Esophagus muscularis mucosa (tissue), 4 donors: ENCODE measurements at regions not wholly inside any gene's neighbourhood (a gene's known extent, or its start where the extent isn't known, plus 50 kb on each side); places are given as distances from the start of the nearest gene placed in this dataset.
"Not testable (repeated sequence)": the region's sequence is repeated elsewhere in the genome, so short reads cannot be mapped to it uniquely, and the experiment has no call there.

Source experiments
- DNase-seq: peaks from one replicate; pipeline ENCODE4 v3.0.0-alpha.2; 2017; ENCODE audit errors: extremely low spot score
- H3K27ac ChIP-seq, 4 donors: fragments of 200-600 bp; sonication (generic); replicated peaks in 1 of 4; 1 replicate in 3 of 4; 2 replicates in 1 of 4; pipeline ENCODE4 v1.5.1; 2016 to 2019; ENCODE audit warnings: mild to moderate bottlenecking in 1 of 4
- H3K27me3 ChIP-seq, 4 donors: fragments of 200-600 bp; sonication (generic); one replicate each; pipeline versions ENCODE4 v1.5.1 to v1.6.0; 2016 to 2019
- H3K36me3 ChIP-seq, 4 donors: fragments of 200-600 bp; sonication (generic); one replicate each; pipeline ENCODE4 v1.5.1; 2016 to 2019
- H3K4me1 ChIP-seq, 4 donors: fragments of 200-600 bp; sonication (generic); one replicate each; pipeline ENCODE4 v1.5.1; 2016 to 2019
- H3K4me3 ChIP-seq, 4 donors: fragments of 200-600 bp; sonication (generic); 1 replicate in 2 of 4; 2 replicates in 2 of 4; pipeline ENCODE4 v1.5.1; 2016 to 2019; ENCODE audit warnings: mild to moderate bottlenecking in 4 of 4, moderate library complexity in 1 of 4
- H3K9me3 ChIP-seq, 4 donors: fragments of 200-600 bp; sonication (generic); 1 replicate in 3 of 4; 2 replicates in 1 of 4; pipeline ENCODE4 v1.5.1; 2016 to 2019
- CTCF ChIP-seq, 3 experiments: fragments of 200-600 bp in 2 of 3; fragments of 450-650 bp in 1 of 3; sonication (generic) in 2 of 3; IDR thresholded peaks; one replicate each; pipeline ENCODE4 v1.5.1; 2017 to 2019; ENCODE audit warnings: antibody characterized with exemption in 3 of 3, mild to moderate bottlenecking in 2 of 3, moderate library complexity in 1 of 3
- EP300 ChIP-seq: sonication (generic); formaldehyde crosslinking; IDR thresholded peaks from one replicate; pipeline ENCODE4 v1.6.1; 2017; ENCODE audit warnings: antibody characterized with exemption
- POLR2A ChIP-seq: fragments of 450-650 bp; IDR thresholded peaks from one replicate; pipeline ENCODE4 v1.6.1; 2017; ENCODE audit warnings: antibody characterized with exemption, moderate library complexity, mild to moderate bottlenecking, low read depth
- POLR2AphosphoS5 ChIP-seq, 2 donors: sonication (generic); formaldehyde crosslinking; IDR thresholded peaks; one replicate each; pipeline ENCODE4 v1.6.1; 2017; ENCODE audit warnings: antibody characterized with exemption in 2 of 2
- WGBS: methylation state at CpG from one replicate; pipeline ENCODE4 v1.1.5; 2018; 5-methylcytosine and 5-hydroxymethylcytosine counted together
- intact Hi-C: fragments of 100-400 bp; cut with DNase I; formaldehyde crosslinking; loops from one replicate; pipeline ENCODE4 v1.15.1; 2023

- peaks cover 0 to 7% (median 0%) of the 10 kb centered on the region in 4 donors for H3K4me1 ChIP-seq
- no peak overlapping the region for H3K27ac ChIP-seq
- H3K4me3 ChIP-seq = no peak overlapping the region
- DNase-seq = no peak
- H3K27me3 ChIP-seq = no peaks in the 10 kb centered on the region
- no peaks in the 10 kb centered on the region for H3K36me3 ChIP-seq
- intact Hi-C loops = loop anchor here (5.0 kb wide), 1 partner anchor 195 kb away; no protein-coding TSS in a partner anchor
- TF ChIP-seq EP300 = no peak
- TF ChIP-seq CTCF (IDR thresholded peaks at IDR 0.05) = peak; percentile 57 to 73 (median 63)
- WGBS = 27% methylated on average over 3 of the region's 3 CpGs
- H3K9me3 ChIP-seq = no peaks in the 10 kb centered on the region
Observed at GRCh38 chr4:22607382-22607781, 85.4 kb upstream of the GBA3 start.

GRCh38 chr4:22609951-22610525, 82.7 kb upstream of the GBA3 start:
- not testable (repeated sequence) for H3K4me3 ChIP-seq, H3K27ac ChIP-seq, H3K36me3 ChIP-seq, H3K9me3 ChIP-seq, H3K27me3 ChIP-seq, DNase-seq
- H3K4me1 ChIP-seq = peaks cover 0 to 18% (median 2%) of the 10 kb centered on the region in 4 donors
- intact Hi-C loops = loop anchor here (5.0 kb wide), 1 partner anchor 198 kb away; no protein-coding TSS in a partner anchor
- 95% methylated on average over 3 of the region's 3 CpGs for WGBS

DNA sequence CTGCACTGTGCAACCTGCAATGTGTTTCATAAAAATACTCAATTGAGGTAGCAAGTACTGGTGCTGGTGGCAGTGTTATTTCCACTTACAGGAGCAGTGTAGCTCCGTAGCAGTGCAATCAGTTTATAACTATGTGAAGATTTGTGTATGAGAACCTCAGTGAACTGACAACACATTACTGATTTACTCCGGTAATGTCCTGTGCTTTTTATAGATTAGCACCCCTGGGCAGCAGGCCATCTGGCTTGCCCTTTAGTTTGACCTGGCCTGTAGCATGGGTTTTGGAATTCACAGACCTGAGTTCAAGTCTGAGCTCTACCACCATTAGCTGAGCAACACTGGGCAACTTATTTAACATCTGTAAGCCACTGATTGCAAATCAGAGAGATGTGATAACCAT, 78.6 kb upstream of the GBA3 start:
- Histone ChIP-seq H3K27ac (no peak overlapping the region), H3K36me3 (no peaks in the 10 kb centered on the region), H3K9me3 (no peaks in the 10 kb centered on the region), H3K4me1 (peaks cover 0 to 11% (median 2%) of the 10 kb centered on the region in 4 donors), H3K27me3 (no peaks in the 10 kb centered on the region), H3K4me3 (no peak overlapping the region)
- 34% methylated on average over 2 of the region's 2 CpGs for WGBS
- no peak for DNase-seq
- no peak for TF ChIP-seq POLR2A
- TF ChIP-seq CTCF (IDR thresholded peaks at IDR 0.05) = no peak
- TF ChIP-seq EP300 = no peak
- no peak for TF ChIP-seq POLR2AphosphoS5 (IDR thresholded peaks at IDR 0.05)
- intact Hi-C loops = no loop called here

- TF ChIP-seq CTCF (IDR thresholded peaks at IDR 0.05) (no peak), POLR2A (no peak), EP300 (no peak), POLR2AphosphoS5 (IDR thresholded peaks at IDR 0.05) (no peak)
- no peak overlapping the region for H3K4me3 ChIP-seq
- peaks cover 0 to 11% (median 2%) of the 10 kb centered on the region in 4 donors for H3K4me1 ChIP-seq
- peaks cover 0 to 3% (median 0%) of the 10 kb centered on the region in 4 donors for H3K27me3 ChIP-seq
- no peaks in the 10 kb centered on the region for H3K9me3 ChIP-seq
- no peak for DNase-seq
- 95% methylated on average over 3 of the region's 3 CpGs for WGBS
- no peaks in the 10 kb centered on the region for H3K36me3 ChIP-seq
- no peak overlapping the region for H3K27ac ChIP-seq
- intact Hi-C loops = no loop called here
Observed at GRCh38 chr4:22616516-22616915, 76.2 kb upstream of the GBA3 start.

DNA sequence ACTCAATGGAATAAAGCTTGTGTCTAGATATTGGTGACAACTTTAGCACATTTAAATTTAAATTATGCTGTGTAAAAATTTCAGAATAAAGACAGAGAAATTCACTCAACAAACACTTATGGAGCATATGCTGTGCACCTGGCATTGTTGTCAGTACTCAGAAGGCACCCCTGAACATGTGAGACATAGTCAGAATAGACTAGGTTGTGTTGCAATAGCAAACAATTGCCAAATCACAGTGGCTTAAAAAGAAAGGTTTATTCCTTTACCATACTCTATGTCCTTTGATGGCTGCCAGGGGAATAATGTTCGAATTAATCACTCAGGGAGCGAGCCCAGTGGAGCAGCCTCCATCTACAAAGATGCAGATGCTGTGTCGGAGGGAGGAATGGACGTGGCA, 72.6 kb upstream of the GBA3 start:
- H3K4me3 ChIP-seq, DNase-seq, H3K9me3 ChIP-seq, H3K27ac ChIP-seq, H3K4me1 ChIP-seq, intact Hi-C loops, H3K27me3 ChIP-seq, H3K36me3 ChIP-seq: not testable (repeated sequence)
- WGBS = 90% methylated on average over 4 of the region's 4 CpGs

- intact Hi-C loops, H3K4me3 ChIP-seq, H3K9me3 ChIP-seq, H3K27ac ChIP-seq, H3K27me3 ChIP-seq, H3K4me1 ChIP-seq, H3K36me3 ChIP-seq, DNase-seq: not testable (repeated sequence)
- 93% methylated on average over 5 of the region's 5 CpGs for WGBS
Observed at GRCh38 chr4:22621970-22622369, 70.8 kb upstream of the GBA3 start.

- 86% methylated on average over 5 of the region's 5 CpGs for WGBS
- H3K4me3 ChIP-seq, intact Hi-C loops, H3K27ac ChIP-seq, H3K36me3 ChIP-seq, DNase-seq, H3K27me3 ChIP-seq, H3K9me3 ChIP-seq, H3K4me1 ChIP-seq: not testable (repeated sequence)
Observed at GRCh38 chr4:22624002-22624401, 68.7 kb upstream of the GBA3 start.
